Stimulated activated naive CD4-positive, alpha-beta T cell treated with Interleukin-2 at 50 U/mL for 16 hours (primary cell): ENCODE measurements at regions not wholly inside any gene's neighbourhood (a gene's known extent, or its start where the extent isn't known, plus 50 kb on each side); places are given as distances from the start of the nearest gene placed in this dataset.

Experiments used
- DNase-seq: peaks from one replicate; lab custom pipeline; 2025; lab: John Stamatoyannopoulos, UW

GRCh38 chr9:135340726-135341475 is 138.7 kb upstream of the PPP1R26 start:
- DNase-seq, result no peak

- no peak for DNase-seq
These were observed 137.9 kb upstream of the PPP1R26 start for GRCh38 chr9:135341612-135342169.

- no peak for DNase-seq
These were observed 137.1 kb upstream of the PPP1R26 start for GRCh38 chr9:135342206-135343130.

DNA sequence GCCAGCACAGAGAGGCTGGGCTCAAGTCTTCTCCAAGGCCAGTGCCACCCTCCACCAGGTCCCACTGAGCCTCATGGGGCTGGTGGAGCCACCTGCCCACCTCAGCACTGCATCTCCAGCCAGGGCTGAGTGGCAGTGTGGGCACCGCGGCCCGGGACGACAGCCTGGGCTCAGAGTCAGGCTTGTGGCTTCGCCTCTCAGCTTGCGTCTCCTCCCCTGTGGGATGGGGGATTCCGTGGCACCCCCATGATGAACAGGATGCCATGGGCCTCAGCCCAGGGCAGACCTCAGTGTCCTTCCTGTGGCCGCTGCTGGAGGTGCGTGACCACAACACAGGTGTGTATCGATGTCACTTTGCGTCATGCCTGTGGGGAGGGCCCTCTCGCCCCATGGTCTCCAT is 136.4 kb upstream of the PPP1R26 start:
- no peak for DNase-seq

DNA sequence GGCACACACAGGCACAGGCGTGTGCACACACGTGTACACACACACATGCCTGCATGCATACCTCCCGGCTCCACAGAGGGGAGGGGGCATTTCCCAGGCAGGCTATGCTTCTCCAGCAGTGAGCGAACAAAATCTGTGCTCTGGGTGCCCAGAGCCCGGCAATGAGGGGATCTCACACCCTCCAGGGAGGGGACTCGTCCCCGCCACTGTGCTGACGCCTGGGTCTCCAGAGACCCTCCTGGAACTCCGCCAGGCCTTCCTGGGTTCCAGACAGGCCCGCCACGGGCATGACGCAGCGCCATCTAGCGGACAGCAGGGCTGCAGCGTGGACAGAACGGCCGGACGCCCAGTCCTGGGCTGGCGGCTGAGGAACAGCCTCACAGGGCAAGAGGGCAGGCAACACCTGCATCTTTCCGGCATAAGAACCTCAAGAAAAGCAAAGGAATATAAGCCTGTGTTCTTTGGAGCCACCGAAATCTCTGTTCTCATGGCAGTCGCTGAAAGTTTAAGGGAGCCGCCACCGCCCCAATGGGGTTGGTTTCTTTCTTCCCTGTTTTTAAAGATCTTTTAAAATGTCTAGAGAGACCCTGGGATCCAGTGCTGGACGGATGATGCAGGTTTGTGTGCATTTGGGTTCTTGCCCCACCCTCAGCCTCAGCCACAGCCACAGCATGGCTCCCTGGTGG is 135.6 kb upstream of the PPP1R26 start:
- DNase-seq, result peak; percentile 25

DNA sequence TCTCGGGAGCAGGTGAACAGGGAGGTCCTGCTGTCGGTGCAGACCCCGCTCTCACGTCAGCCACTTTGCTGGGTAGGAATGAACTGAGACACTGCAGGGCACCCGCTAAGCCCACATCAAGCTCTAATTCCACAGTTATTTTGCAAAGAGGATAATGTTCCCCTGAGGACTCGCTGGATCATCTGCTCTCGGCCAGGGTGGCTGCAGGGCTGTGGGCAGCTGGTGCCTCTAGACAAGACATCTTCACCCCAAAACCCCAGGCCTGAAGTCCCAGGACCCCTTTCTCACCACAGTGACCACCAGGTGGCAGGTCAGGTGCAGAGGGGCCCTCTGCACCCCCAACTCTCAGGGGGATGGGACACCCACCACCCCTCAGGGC is 135.1 kb upstream of the PPP1R26 start:
- no peak for DNase-seq

- no peak for DNase-seq
These were observed 134.6 kb upstream of the PPP1R26 start for GRCh38 chr9:135344915-135345500.

- no peak for DNase-seq
These were observed 133.7 kb upstream of the PPP1R26 start for GRCh38 chr9:135345775-135346433.

GRCh38 chr9:135346438-135347050 is 133.0 kb upstream of the PPP1R26 start:
- DNase-seq, result no peak

GRCh38 chr9:135347461-135347860 is 132.1 kb upstream of the PPP1R26 start:
- no peak for DNase-seq

DNA sequence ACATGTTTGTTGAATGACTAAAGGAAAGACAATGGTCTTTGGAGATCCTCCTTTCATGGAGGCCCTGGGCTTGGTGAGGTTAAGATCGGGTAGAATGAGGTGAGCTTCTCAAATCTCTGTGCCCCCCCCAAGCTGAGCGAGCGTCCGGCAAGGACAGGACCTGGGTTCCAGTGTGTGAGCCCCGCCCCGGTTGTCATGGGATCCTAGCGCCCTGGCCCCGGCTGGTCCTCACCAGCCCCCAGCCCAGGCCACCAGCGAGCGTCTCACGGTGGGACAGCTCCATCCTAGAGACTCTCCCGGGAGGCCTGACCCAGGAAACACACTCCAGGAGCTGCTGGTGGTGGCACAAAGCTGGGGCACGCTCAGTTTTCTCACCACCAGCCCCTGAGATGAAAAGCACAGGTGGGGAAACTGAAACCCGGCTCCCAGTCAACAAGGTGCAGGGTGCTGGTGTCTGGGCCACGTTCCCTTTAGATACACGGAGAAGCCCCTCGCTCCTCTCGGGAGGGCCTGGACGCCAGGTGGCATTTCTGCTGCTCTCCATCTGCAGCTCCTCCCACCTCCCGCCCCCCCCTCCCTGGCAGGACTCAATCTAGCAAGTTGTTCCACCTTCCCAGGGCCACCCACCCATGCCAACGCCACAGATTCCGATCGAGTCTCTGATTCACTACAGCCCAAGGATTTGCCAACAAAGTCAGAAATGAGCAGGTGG is 131.3 kb upstream of the PPP1R26 start:
- DNase-seq, result no peak

DNA sequence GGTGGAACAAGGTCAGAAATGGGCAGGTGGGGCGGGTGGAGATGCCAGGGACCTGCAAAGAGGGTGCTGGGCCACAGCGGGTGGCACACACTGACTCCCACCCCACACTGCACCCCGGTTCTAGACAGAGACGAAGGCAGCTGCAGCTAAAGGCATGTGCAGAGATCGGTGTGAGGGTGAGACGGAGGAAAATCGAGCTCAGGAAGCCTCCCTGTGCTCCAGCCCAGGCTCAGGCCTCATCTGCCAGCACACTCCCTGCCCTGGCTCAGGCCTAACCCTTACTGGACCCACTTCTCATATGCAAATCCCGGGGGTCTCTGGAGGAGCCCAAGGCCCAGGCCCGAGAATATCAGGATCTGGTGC is 130.8 kb upstream of the PPP1R26 start:
- DNase-seq, result no peak

- no peak for DNase-seq
These were observed 130.2 kb upstream of the PPP1R26 start for GRCh38 chr9:135349212-135350002.

DNA sequence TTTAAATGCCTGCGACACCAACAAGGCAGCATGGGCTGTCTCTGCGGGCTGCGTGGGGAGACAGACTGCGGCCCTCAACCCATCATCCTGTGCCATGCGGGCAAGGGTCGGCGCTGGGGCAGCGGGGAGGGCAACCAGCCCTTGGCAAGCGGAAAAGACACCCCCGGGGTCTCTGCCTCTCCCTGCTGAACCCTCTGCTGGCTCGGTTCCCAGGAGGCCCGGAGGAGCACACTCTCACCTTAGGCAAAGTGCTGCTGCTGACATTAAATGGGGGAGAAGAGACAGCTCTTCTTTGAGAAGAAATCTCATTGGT is 129.6 kb upstream of the PPP1R26 start:
- no peak for DNase-seq

- no peak for DNase-seq
These were observed 125.6 kb upstream of the PPP1R26 start for GRCh38 chr9:135353935-135354334.

GRCh38 chr9:135355521-135356011 is 124.0 kb upstream of the PPP1R26 start:
- no peak for DNase-seq

- DNase-seq, result no peak
These were observed 123.6 kb upstream of the PPP1R26 start for GRCh38 chr9:135356021-135356420.

DNA sequence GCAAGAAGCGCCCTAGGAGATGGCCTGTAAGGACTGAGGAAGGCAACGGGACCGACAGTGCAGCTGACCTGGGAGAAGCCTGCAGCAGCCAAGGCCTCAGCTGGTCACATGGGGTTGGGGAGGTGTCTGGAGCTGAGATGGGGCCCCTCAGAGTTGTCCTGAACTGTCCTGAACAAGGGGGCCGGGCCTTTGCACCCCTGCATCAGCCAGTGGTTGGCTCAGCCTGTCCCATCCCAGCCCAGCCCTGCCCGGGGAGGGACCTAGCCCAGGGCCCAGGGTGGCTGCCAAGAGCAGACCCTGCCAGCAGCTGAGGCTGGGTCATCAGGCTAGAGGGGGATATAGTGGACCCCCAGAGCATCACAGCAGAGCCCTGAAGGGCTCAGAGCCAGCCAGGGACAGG is 122.8 kb upstream of the PPP1R26 start:
- no peak for DNase-seq

DNA sequence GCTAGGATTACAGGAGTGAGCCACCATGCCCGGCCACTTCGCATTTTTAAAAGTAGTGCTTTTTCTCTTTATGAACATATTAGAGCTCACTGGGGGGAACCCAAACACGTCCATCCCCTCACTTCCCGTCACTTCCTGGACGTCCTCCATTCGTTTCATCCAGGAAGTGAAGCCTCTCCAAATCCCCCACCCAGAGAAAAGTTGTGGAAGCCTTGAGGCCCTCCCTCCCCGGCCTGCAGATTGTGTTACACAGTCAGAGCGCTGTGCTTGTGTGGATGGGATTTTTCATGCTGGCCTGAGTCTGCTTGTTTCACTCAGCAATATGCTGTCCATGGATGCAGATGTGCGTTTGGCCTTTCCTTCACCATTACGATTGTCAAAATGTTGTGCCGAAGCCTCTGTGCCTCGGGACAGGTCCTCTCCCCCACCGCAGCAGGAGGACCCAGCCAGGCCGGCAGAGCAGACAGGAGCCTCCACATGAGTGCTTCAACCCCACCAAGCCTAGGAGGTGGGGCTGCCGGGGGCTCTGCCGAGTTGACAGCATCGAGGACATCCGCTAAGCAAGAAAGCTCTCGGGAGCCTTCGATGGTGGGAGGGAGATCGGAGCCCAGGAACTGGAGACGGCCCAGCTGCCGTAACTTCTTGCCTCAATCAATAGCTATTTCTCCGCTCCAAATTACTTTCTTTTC is 121.6 kb upstream of the PPP1R26 start:
- no peak for DNase-seq
